GM23338 (cell line): ENCODE measurements at regions not wholly inside any gene's neighbourhood (a gene's known extent, or its start where the extent isn't known, plus 50 kb on each side); places are given as distances from the start of the nearest gene placed in this dataset.

ENCODE experiments used
- ATAC-seq: fragments of 200-7000 bp; cut with Tn5 transposase; 3 replicates; pipeline ENCODE4 v1.9.1; 2020
- DNase-seq: peaks from one replicate; pipeline ENCODE4 v3.0.0-alpha.2; 2015; ENCODE audit warnings: low spot score
- H2AFZ ChIP-seq: fragments of 200-600 bp; sonication (generic); 2 replicates; pipeline ENCODE4 v1.8.0; 2016; ENCODE audit warnings: antibody characterized with exemption, mild to moderate bottlenecking, moderate library complexity
- H3F3A ChIP-seq: fragments of 200-600 bp; sonication (generic); replicated peaks from 2 replicates; pipeline ENCODE4 v1.8.0; 2017; ENCODE audit warnings: antibody characterized with exemption, mixed run types, low read depth
- H3K27ac ChIP-seq: fragments of 200-600 bp; sonication (generic); 2 replicates; pipeline ENCODE4 v1.6.1; 2016; ENCODE audit warnings: low read depth
- H3K27me3 ChIP-seq: fragments of 200-600 bp; sonication (generic); 2 replicates; pipeline ENCODE4 v1.8.0; 2016; ENCODE audit warnings: mild to moderate bottlenecking, mixed run types, moderate library complexity; ENCODE audit not compliant: insufficient read depth
- H3K36me3 ChIP-seq: fragments of 200-600 bp; sonication (generic); 2 replicates; pipeline ENCODE4 v1.8.0; 2016; ENCODE audit warnings: mild to moderate bottlenecking; ENCODE audit not compliant: insufficient read depth
- H3K4me1 ChIP-seq: fragments of 200-600 bp; sonication (generic); 2 replicates; pipeline ENCODE4 v1.8.0; 2016; ENCODE audit warnings: mild to moderate bottlenecking, moderate library complexity; ENCODE audit not compliant: insufficient read depth
- H3K4me2 ChIP-seq: fragments of 200-600 bp; sonication (generic); 2 replicates; pipeline ENCODE4 v1.7.1; 2017; ENCODE audit warnings: mixed run types
- H3K4me3 ChIP-seq: fragments of 200-600 bp; sonication (generic); 2 replicates; pipeline ENCODE4 v1.6.1; 2016; ENCODE audit warnings: mixed run types
- H3K79me2 ChIP-seq: fragments of 200-600 bp; sonication (generic); replicated peaks from 2 replicates; pipeline ENCODE4 v1.8.0; 2017; ENCODE audit warnings: mild to moderate bottlenecking; ENCODE audit not compliant: insufficient read depth
- H3K9me2 ChIP-seq: fragments of 200-600 bp; sonication (generic); 2 replicates; pipeline ENCODE4 v1.8.0; 2017; ENCODE audit not compliant: insufficient read depth
- H4K20me1 ChIP-seq: fragments of 200-600 bp; sonication (generic); replicated peaks from 2 replicates; pipeline ENCODE4 v1.8.0; 2017; ENCODE audit warnings: mild to moderate bottlenecking; ENCODE audit not compliant: insufficient read depth
- H3K27ac Mint-ChIP-seq: 2 replicates; pipeline ENCODE4 v1.8.0; 2020; ENCODE audit warnings: inconsistent platforms, mild to moderate bottlenecking, moderate library complexity, mixed read lengths
- H3K27me3 Mint-ChIP-seq: 3 replicates; pipeline ENCODE4 v1.8.0; 2022; ENCODE audit warnings: low read depth, mild to moderate bottlenecking, moderate library complexity, mixed read lengths, inconsistent platforms; ENCODE audit not compliant: insufficient read depth, poor library complexity
- H3K36me3 Mint-ChIP-seq: 3 replicates; pipeline ENCODE4 v1.8.0; 2021; ENCODE audit warnings: low read depth, mild to moderate bottlenecking, inconsistent platforms, moderate library complexity, mixed read lengths
- H3K4me1 Mint-ChIP-seq: 3 replicates; pipeline ENCODE4 v1.8.0; 2020; ENCODE audit warnings: mild to moderate bottlenecking, inconsistent platforms, mixed read lengths
- H3K4me3 Mint-ChIP-seq: 3 replicates; pipeline ENCODE4 v1.8.0; 2021; ENCODE audit warnings: moderate library complexity, mild to moderate bottlenecking, inconsistent platforms, mixed read lengths
- H3K9me3 Mint-ChIP-seq: 3 replicates; pipeline ENCODE4 v1.8.0; 2020; ENCODE audit warnings: moderate library complexity, mild to moderate bottlenecking, inconsistent platforms, mixed read lengths
- CREB1 ChIP-seq: fragments of 250-450 bp; sonication (Bioruptor Pico); IDR thresholded peaks from 2 replicates; pipeline ENCODE4 v1.5.0; 2020; ENCODE audit warnings: low read depth, mild to moderate bottlenecking, moderate library complexity
- EZH2 ChIP-seq: fragments of 200-600 bp; sonication (generic); IDR thresholded peaks from one replicate; pipeline ENCODE4 v1.8.0; 2017; ENCODE audit warnings: antibody characterized with exemption, mild to moderate bottlenecking, low read depth; ENCODE audit not compliant: unreplicated experiment
- EZH2phosphoT487 ChIP-seq: fragments of 200-600 bp; sonication (generic); IDR thresholded peaks from one replicate; pipeline ENCODE4 v1.8.1; 2018; ENCODE audit warnings: antibody characterized with exemption; ENCODE audit not compliant: unreplicated experiment
- JUNB ChIP-seq: IDR thresholded peaks from one replicate; pipeline ENCODE4 v1.6.1; 2016; ENCODE audit warnings: antibody characterized with exemption; ENCODE audit not compliant: unreplicated experiment
- NANOG ChIP-seq: IDR thresholded peaks from 2 replicates; pipeline ENCODE4 v1.6.1; 2016; ENCODE audit warnings: antibody characterized with exemption, borderline replicate concordance
- POLR2AphosphoS5 ChIP-seq: IDR thresholded peaks from 2 replicates; pipeline ENCODE4 v1.6.1; 2016; ENCODE audit warnings: antibody characterized with exemption, low read depth
- ZNF114 ChIP-seq: fragments of 250-450 bp; sonication (Bioruptor Pico); IDR thresholded peaks from 2 replicates; pipeline ENCODE4 v1.5.0; 2020; ENCODE audit warnings: mild to moderate bottlenecking, moderate library complexity
- ZNF331 ChIP-seq: fragments of 250-450 bp; sonication (Bioruptor Pico); IDR thresholded peaks from 2 replicates; pipeline ENCODE4 v1.5.0; 2020; ENCODE audit warnings: low read depth, mild to moderate bottlenecking, moderate library complexity
- ZNF462 ChIP-seq: fragments of 250-450 bp; sonication (Bioruptor Pico); IDR thresholded peaks from 2 replicates; pipeline ENCODE4 v1.5.0; 2020; ENCODE audit warnings: mild to moderate bottlenecking, moderate library complexity

GRCh38 chr6:134419716-134420115 lies 101.8 kb upstream of the SGK1 start:
- ATAC-seq: no peak
- Histone ChIP-seq H3K9me2 (0 out of 2 replicates have a peak, but pooled peaks cover 3% of the 10 kb centered on the region), H3K79me2 (no peaks in the 10 kb centered on the region), H3K27ac (no peak overlapping the region), H3K27me3 (no peaks in the 10 kb centered on the region), H3K4me3 (no peak overlapping the region), H3K4me1 (no peaks in the 10 kb centered on the region), H3K4me2 (no peak overlapping the region), H3K36me3 (no peaks in the 10 kb centered on the region), H4K20me1 (no peaks in the 10 kb centered on the region), H2AFZ (no peak overlapping the region), H3F3A (no peaks in the 10 kb centered on the region)
- peaks cover 36% of the 10 kb centered on the region for H3K9me3 Mint-ChIP-seq
- H3K36me3 Mint-ChIP-seq: peaks cover 18% of the 10 kb centered on the region
- H3K4me3 Mint-ChIP-seq: no peak overlapping the region
- TF ChIP-seq EZH2 (no peak), ZNF331 (CRISPR knock-in tag) (no peak), ZNF462 (CRISPR knock-in tag) (no peak), JUNB (no peak), POLR2AphosphoS5 (no peak), CREB1 (CRISPR knock-in tag) (no peak), NANOG (no peak), ZNF114 (no peak), EZH2phosphoT487 (no peak)
- peaks cover 4% of the 10 kb centered on the region; the same call in 1 of the 3 replicates for H3K4me1 Mint-ChIP-seq
- no peak for DNase-seq
- H3K27ac Mint-ChIP-seq: no peak overlapping the region
- H3K27me3 Mint-ChIP-seq: peaks cover 2% of the 10 kb centered on the region
